ENCODE measurements at regions not wholly inside any gene's neighbourhood (a gene's known extent, or its start where the extent isn't known, plus 50 kb on each side); places are given as distances from the start of the nearest gene placed in this dataset.

DNA sequence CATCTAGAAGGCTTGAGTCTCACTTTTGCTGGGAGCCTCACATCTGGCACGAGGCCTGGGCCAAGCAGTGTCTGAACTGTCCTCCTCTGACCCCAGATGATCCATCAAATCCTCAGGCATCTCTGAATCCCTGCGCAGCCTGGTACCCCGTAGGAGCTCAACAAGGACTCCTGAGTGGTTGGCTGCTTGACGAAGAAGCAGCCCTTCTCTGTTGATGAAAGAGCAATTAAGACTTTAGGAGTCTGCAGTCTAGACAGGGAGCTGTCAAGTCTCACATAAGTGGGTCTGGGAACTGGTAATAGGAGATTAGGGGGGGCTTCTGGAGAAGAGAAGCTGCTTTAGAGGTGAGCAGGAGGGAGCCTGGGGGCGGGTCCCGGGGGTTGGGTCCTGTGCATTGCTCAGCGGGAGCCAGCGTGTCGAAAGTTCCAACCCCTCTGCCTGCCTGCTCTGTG lies 326.0 kb downstream of the RPS24 start:
- TF ChIP-seq, protein P1, sequence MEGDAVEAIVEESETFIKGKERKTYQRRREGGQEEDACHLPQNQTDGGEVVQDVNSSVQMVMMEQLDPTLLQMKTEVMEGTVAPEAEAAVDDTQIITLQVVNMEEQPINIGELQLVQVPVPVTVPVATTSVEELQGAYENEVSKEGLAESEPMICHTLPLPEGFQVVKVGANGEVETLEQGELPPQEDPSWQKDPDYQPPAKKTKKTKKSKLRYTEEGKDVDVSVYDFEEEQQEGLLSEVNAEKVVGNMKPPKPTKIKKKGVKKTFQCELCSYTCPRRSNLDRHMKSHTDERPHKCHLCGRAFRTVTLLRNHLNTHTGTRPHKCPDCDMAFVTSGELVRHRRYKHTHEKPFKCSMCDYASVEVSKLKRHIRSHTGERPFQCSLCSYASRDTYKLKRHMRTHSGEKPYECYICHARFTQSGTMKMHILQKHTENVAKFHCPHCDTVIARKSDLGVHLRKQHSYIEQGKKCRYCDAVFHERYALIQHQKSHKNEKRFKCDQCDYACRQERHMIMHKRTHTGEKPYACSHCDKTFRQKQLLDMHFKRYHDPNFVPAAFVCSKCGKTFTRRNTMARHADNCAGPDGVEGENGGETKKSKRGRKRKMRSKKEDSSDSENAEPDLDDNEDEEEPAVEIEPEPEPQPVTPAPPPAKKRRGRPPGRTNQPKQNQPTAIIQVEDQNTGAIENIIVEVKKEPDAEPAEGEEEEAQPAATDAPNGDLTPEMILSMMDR (IDR thresholded peaks at IDR 0.05), result no peak
- TF ChIP-seq POLR2A (IDR thresholded peaks at IDR 0.05), result no peak
- DNase-seq, result no peak
- Histone ChIP-seq H3K4me3 (no peak overlapping the region), H3K9me3 (replicated peaks in 1 of 3) (no peaks in the 10 kb centered on the region), H3K4me1 (replicated peaks in 1 of 2) (no peaks in the 10 kb centered on the region), H3K27ac (no peak overlapping the region), H3K36me3 (replicated peaks in 1 of 2) (no peaks in the 10 kb centered on the region), H3K27me3 (no peaks in the 10 kb centered on the region)
- WGBS, 4 donors, result 64 to 72% (median 69%) methylated on average over 8 to 9 of the region's 9 CpGs
- intact Hi-C loops (cut with DNase I), result no loop called here

DNA sequence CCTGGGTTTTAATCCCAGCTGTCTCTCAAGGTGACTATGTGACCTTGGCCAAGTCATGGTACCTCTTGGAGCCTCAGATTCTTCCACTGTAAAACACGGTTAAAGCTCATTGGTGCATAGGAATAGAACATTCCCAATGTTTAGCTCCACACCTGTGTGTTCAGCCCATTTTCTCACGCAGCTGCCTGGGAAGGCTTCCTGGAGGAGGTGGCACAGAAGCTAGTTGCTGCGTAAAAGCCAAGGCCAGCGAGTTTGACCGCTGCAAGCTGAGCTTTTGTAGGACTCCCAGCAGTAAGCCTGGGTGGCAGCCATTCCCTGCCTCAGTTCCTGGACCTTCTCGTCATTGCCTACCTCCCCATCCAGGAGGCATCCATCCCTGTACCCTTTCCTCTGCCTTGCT lies 326.6 kb downstream of the RPS24 start:
- intact Hi-C loops (cut with DNase I), result no loop called here
- TF ChIP-seq POLR2A (IDR thresholded peaks at IDR 0.05), result no peak
- TF ChIP-seq, protein P1 (IDR thresholded peaks at IDR 0.05), result no peak
- Histone ChIP-seq H3K27ac (no peak overlapping the region), H3K36me3 (replicated peaks in 1 of 2) (no peaks in the 10 kb centered on the region), H3K4me3 (no peak overlapping the region), H3K27me3 (no peaks in the 10 kb centered on the region), H3K9me3 (replicated peaks in 1 of 3) (no peaks in the 10 kb centered on the region), H3K4me1 (replicated peaks in 1 of 2) (no peaks in the 10 kb centered on the region)
- 87 to 90% (median 88%) methylated on average over 3 to 6 of the region's 6 CpGs for WGBS, 4 donors
- no peak for DNase-seq

DNA sequence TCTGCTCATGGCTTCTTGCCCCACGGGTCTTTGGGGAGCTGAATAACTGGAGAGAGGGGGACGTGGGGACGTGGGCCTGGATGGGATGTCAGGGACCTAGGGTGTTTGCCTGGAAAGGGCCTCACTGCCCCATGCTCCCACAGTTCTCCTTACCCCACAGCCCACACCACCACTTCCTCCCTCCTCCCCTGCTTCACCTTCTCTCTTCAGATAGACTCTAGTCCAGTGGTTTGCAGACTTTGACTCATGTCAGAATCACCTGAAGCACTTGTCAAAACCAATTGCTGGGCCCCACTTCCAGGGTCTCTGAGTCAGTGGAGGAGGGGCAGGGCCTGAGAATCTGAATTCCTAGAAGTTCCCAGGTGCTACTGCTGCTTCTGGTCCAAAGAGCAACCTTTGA lies 327.4 kb downstream of the RPS24 start:
- Histone ChIP-seq H3K4me3 (no peak overlapping the region), H3K27ac (no peak overlapping the region), H3K36me3 (replicated peaks in 1 of 2) (no peaks in the 10 kb centered on the region), H3K27me3 (no peaks in the 10 kb centered on the region), H3K9me3 (replicated peaks in 1 of 3) (no peaks in the 10 kb centered on the region), H3K4me1 (replicated peaks in 1 of 2) (no peaks in the 10 kb centered on the region)
- no peak for DNase-seq
- 83 to 100% (median 89%) methylated on average over 2 to 3 of the region's 3 CpGs; no CpG with 5 or more reads in 1 of the 4 donors for WGBS, 4 donors
- TF ChIP-seq POLR2A (IDR thresholded peaks at IDR 0.05), result no peak
- TF ChIP-seq, protein P1 (IDR thresholded peaks at IDR 0.05), result no peak
- intact Hi-C loops (cut with DNase I), result no loop called here

DNA sequence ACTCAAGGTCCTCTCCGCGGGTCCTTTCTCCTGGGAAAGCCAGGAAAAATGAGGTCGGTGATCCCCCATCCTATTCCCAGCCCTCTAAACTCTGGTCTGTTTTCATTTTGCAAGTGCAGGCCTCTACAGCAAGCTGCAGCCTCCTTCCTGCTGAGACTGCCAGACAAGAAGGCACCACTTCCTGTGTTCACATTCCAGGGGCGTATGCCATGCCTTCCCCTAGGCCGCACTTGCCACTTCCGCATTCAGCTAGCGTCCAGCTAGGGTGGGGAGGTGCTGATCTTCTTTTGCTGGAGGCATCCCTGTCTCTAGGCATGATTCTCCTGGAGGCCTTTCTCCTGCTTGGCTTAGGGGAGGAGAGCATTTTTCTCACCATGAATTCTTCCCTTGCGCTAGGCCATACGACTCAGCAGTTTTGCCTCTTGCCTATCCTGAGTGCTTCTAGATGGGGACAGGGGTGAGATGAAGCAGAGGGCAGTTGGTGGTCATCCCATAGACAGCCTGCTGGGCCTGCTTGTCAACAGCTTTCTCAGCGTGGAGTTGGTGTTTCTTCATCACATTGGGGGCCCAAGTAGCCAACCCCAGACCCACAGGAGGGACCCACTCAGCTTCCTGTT lies 328.9 kb downstream of the RPS24 start:
- 72 to 85% (median 78%) methylated on average over 10 of the region's 10 CpGs for WGBS, 4 donors
- peak in 6 of 7 donors; percentile 25 to 60 (median 38) for DNase-seq
- no peaks in the 10 kb centered on the region for H3K27me3 ChIP-seq

More for the DNA sequence above, 328.9 kb downstream of the RPS24 start:
- H3K4me3 ChIP-seq, result no peak overlapping the region
- H3K9me3 ChIP-seq (replicated peaks in 1 of 3), result no peaks in the 10 kb centered on the region
- H3K36me3 ChIP-seq (replicated peaks in 1 of 2), result no peaks in the 10 kb centered on the region
- H3K27ac ChIP-seq, result no peak overlapping the region
- no peaks in the 10 kb centered on the region for H3K4me1 ChIP-seq (replicated peaks in 1 of 2)
- intact Hi-C loops (cut with DNase I), result no loop called here
- TF ChIP-seq, protein P1 (IDR thresholded peaks at IDR 0.05), result no peak
- TF ChIP-seq POLR2A (IDR thresholded peaks at IDR 0.05), result no peak
